ENCODE measurements at regions not wholly inside any gene's neighbourhood (a gene's known extent, or its start where the extent isn't known, plus 50 kb on each side); places are given as distances from the start of the nearest gene placed in this dataset.

DNA sequence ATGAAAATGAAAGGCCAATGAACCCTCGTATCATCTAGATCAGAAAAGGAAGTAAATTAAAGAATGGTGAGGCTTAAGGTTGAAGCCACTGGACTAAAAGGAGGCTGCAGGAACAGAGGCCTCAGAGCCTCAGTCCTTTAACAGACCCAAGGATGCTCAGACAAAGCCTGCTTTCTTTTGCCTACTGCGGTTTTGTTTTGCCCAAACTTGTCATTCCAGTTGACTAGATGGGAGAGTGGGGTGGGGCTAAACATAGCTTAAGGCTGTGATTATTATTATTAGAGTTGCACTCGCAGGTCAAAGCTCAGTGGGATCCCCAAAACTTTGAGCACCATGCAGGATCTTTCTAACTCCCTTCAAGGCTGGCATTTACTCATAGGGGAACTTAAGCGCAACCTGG is 163.9 kb downstream of the RBM46 start:
- H3K9me3 ChIP-seq: no peaks in the 10 kb centered on the region
- H3K27me3 ChIP-seq: no peaks in the 10 kb centered on the region
- H3K36me3 ChIP-seq: no peaks in the 10 kb centered on the region
- no peak overlapping the region for H3K4me3 ChIP-seq
- no peak overlapping the region for H3K27ac ChIP-seq
- DNase-seq: no peak
- intact Hi-C loops (cut with DNase I; ENCODE audit: low total_unique reads): no loop called here
- TF ChIP-seq CTCF (IDR thresholded peaks at IDR 0.05) (no peak), POLR2A (IDR thresholded peaks at IDR 0.05) (no peak)
- no peaks in the 10 kb centered on the region for H3K4me1 ChIP-seq

- no peak overlapping the region for H3K4me3 ChIP-seq
- intact Hi-C loops (cut with DNase I; ENCODE audit: low total_unique reads): no loop called here
- TF ChIP-seq POLR2A (IDR thresholded peaks at IDR 0.05) (no peak), CTCF (IDR thresholded peaks at IDR 0.05) (no peak)
- H3K36me3 ChIP-seq: no peaks in the 10 kb centered on the region
- H3K27ac ChIP-seq: no peak overlapping the region
- DNase-seq: no peak
- H3K27me3 ChIP-seq: no peaks in the 10 kb centered on the region
- no peaks in the 10 kb centered on the region for H3K4me1 ChIP-seq
- no peaks in the 10 kb centered on the region for H3K9me3 ChIP-seq
Observed at GRCh38 chr4:154946113-154946512, 165.0 kb downstream of the RBM46 start.

- DNase-seq: no peak
- TF ChIP-seq POLR2A (IDR thresholded peaks at IDR 0.05): no peak
- TF ChIP-seq CTCF (IDR thresholded peaks at IDR 0.05): no peak
- intact Hi-C loops (cut with DNase I; ENCODE audit: low total_unique reads): no loop called here
Observed at GRCh38 chr4:154953691-154954090, 172.6 kb downstream of the RBM46 start.

DNA sequence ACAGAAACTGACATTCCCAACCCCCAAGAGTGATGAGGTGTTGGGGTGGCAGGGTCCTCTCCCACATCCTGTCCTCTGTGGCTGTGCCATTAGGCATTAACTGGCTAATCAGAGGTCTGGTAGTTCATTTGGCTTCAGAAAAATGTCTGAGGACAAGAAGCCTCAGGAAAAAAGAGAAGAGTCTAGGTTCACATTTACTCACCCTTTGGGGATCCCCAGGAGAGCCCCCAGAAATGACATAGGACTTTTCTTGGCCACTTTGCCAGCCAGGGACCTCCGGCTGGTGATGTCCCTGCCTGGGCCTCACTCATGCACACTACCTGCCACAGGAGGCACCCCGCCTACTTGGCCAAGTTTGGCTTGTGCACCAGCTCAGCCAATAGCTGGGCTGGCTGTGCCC is 173.0 kb downstream of the RBM46 start:
- Histone ChIP-seq H3K4me1 (no peaks in the 10 kb centered on the region), H3K36me3 (no peaks in the 10 kb centered on the region), H3K4me3 (no peak overlapping the region), H3K27ac (no peak overlapping the region), H3K9me3 (no peaks in the 10 kb centered on the region), H3K27me3 (no peaks in the 10 kb centered on the region)
- no peak for DNase-seq
- TF ChIP-seq CTCF (IDR thresholded peaks at IDR 0.05) (no peak), POLR2A (IDR thresholded peaks at IDR 0.05) (no peak)
- intact Hi-C loops (cut with DNase I; ENCODE audit: low total_unique reads): no loop called here

More at GRCh38 chr4:154953691-154954090, 172.6 kb downstream of the RBM46 start:
- H3K4me1 ChIP-seq: no peaks in the 10 kb centered on the region
- no peaks in the 10 kb centered on the region for H3K9me3 ChIP-seq
- no peak overlapping the region for H3K4me3 ChIP-seq
- no peak overlapping the region for H3K27ac ChIP-seq
- H3K36me3 ChIP-seq: no peaks in the 10 kb centered on the region
- no peaks in the 10 kb centered on the region for H3K27me3 ChIP-seq

- TF ChIP-seq POLR2A (IDR thresholded peaks at IDR 0.05) (no peak), CTCF (IDR thresholded peaks at IDR 0.05) (no peak)
- Histone ChIP-seq H3K4me1 (no peaks in the 10 kb centered on the region), H3K27me3 (no peaks in the 10 kb centered on the region), H3K27ac (no peak overlapping the region), H3K9me3 (no peaks in the 10 kb centered on the region), H3K36me3 (no peaks in the 10 kb centered on the region), H3K4me3 (no peak overlapping the region)
- intact Hi-C loops (cut with DNase I; ENCODE audit: low total_unique reads): no loop called here
- no peak for DNase-seq
Observed at GRCh38 chr4:154958121-154958520, 177.0 kb downstream of the RBM46 start.

All from uterus (tissue), 3 donors.